Stimulated activated CD8-positive, alpha-beta memory T cell treated with anti-CD3 and anti-CD28 coated beads, Interleukin-7, amount 100 ng/mL, for 48 hours (primary cell): ENCODE measurements at regions not wholly inside any gene's neighbourhood (a gene's known extent, or its start where the extent isn't known, plus 50 kb on each side); places are given as distances from the start of the nearest gene placed in this dataset.

ENCODE experiments used
- DNase-seq, 2 donors: peaks; one replicate each; pipeline ENCODE4 v3.0.0-alpha.2; 2020; ENCODE audit warnings: low read depth in 1 of 2; ENCODE audit errors: extremely low read depth in 1 of 2

- DNase-seq: no peak
Measured at GRCh38 chr14:99038431-99038820, 233.6 kb downstream of the BCL11B start.

GRCh38 chr14:99039331-99040041 lies 232.5 kb downstream of the BCL11B start:
- DNase-seq: no peak

- DNase-seq: no peak
Measured at GRCh38 chr14:99040052-99040451, 231.9 kb downstream of the BCL11B start.

DNA sequence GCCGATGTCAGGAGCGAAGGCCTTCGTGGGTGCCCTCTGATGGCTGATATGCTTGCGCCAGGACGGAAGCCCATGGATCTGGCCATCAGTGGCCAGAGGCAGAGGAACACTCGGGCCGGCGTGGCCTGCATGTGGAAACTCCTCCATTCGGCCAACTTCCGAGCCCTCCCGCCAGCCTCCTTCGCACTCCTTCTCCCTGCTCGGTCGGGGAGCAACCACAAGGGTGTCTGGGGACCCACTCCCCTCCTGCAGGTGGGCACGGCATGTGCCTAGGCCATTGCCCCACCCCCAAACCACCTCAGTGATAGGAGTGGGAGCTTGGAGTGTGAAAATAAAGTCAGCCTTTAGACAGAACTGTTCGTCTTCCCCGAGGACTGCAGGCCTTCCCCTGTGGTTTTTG lies 231.3 kb downstream of the BCL11B start:
- no peak for DNase-seq

- DNase-seq: no peak
Measured at GRCh38 chr14:99041141-99041819, 230.7 kb downstream of the BCL11B start.

DNA sequence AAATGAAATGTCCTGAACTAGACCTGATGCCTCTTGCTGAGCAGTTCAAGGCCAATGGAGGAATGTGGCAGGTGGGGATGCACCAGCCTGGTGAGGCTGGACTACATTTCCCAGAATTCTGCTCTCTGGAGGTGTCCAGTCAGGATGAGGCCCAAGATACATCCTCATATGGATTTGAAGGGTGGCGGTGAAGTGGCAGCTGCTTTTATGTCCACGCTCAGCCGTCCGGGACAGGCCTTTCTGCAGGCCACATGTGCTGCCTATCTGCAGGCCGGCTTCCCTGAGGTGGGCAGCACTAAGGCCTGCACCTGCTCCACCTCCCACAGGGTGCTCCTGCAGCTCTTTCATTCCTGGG lies 230.2 kb downstream of the BCL11B start:
- no peak for DNase-seq

- DNase-seq: no peak
Measured at GRCh38 chr14:99042381-99043266, 229.4 kb downstream of the BCL11B start.

GRCh38 chr14:99043267-99043615 lies 228.8 kb downstream of the BCL11B start:
- DNase-seq: no peak

DNA sequence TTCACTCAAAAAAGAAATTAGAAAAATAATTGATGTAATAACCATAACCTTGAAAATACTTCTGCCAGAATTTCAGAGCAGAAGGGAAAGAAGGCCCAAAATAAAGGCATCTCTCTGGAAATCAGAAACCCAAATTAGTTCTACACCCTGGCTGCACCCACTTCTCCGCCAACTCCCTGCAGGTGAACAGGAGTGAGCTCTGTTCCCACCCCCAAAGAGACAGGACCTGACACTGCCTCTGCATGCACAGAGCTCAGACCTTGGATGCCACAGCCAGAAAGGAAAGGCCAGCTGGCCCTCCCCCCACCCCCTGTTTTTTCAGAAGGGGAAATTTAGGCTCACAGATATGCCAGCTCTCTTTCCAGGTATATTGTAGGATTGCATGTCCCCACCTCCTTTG lies 228.2 kb downstream of the BCL11B start:
- no peak for DNase-seq

DNA sequence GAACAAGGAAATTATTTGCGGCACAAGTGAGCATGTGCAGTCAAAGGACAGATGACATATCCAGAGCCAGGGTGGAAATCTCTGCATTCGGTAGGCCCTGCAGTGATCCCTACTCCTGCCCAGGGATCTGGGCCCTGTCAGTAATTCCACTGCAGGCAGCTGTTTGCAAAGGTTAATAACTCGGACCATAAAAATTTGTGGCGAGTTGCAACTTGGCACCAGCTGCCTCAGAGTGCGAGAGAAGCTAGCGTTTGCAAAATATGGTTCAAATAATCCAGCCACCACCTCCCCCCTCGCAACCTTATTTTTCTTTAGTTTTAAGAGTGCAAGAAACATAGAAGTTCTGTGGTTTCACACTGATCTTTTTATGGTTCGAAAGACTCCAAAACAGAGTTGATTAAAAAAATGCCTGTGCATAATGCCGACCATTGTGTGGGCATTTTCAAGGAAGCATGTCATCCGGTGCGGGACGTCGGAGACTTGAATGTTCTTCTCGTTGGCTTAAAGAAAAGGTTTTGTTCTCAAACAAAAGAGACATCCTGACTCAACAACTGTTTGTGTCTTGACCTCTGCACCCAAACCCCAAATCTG lies 224.5 kb downstream of the BCL11B start:
- no peak for DNase-seq

- DNase-seq: no peak
Measured at GRCh38 chr14:99050309-99050708, 221.7 kb downstream of the BCL11B start.

- DNase-seq: no peak
Measured at GRCh38 chr14:99052467-99052866, 219.5 kb downstream of the BCL11B start.

DNA sequence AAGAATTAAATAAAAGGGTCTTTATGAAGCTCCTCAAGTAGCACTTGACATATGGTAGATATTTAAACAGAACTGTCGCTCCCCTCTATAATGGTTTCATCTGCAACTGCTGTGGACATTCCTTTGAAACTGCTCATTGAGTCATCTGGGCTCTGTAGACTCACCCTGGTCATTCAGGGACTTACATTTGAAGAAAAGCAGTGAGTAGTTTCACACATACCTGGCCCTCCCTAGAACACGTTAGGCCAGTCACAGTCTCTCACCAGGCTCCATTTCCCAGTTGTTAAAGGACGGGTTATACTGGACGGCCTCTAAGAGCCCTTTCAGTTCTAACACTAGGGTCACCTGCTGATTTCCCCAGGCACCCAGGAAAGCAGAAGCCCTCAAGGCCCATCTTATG lies 217.0 kb downstream of the BCL11B start:
- DNase-seq: no peak

DNA sequence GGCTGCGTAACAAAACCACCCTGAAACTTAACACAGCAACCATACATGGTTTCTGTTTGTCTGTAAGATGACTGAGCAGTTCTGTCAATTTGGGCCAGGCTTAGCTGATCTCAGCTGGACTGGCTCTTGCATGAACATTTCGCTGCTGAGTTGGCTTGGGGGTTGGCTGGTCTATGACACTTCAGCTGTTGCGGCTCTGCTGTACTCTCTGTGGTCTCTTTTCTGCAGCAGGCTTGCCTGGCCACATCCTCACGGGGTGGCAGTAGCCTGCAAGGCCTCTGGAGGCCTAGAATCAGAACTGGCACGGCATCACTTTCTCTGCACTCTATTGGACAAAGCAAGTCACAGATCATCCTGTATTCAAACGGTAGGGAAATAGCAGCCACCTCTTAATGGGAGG lies 216.2 kb downstream of the BCL11B start:
- DNase-seq: peak; percentile 47 to 63

DNA sequence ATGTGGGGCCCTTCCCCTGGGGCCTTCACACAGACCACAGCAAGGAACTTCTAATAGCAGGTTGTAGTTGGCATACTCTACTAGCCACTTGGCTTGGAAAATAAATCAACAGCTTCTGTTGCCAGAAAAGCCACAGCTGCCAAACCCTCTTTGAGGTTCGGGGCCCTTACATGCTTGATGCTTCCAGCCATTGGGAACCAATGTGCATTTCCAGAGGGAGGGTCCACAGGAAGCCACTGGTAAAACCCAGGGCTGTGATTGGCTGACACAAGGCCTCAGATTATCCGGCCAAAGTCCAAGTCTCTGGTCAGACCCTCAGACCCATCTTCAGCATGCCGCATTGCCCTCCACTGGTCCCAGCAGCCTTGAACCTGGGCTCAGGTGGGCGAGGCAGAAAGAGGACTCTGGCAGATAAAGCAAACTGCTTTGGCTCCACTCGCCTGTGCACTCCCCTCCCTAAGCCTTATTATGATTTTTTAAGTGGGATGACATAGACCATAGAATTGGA lies 214.4 kb downstream of the BCL11B start:
- no peak for DNase-seq

- DNase-seq: no peak
Measured at GRCh38 chr14:99058542-99058941, 213.5 kb downstream of the BCL11B start.

- no peak for DNase-seq
Measured at GRCh38 chr14:99062216-99062615, 209.8 kb downstream of the BCL11B start.

DNA sequence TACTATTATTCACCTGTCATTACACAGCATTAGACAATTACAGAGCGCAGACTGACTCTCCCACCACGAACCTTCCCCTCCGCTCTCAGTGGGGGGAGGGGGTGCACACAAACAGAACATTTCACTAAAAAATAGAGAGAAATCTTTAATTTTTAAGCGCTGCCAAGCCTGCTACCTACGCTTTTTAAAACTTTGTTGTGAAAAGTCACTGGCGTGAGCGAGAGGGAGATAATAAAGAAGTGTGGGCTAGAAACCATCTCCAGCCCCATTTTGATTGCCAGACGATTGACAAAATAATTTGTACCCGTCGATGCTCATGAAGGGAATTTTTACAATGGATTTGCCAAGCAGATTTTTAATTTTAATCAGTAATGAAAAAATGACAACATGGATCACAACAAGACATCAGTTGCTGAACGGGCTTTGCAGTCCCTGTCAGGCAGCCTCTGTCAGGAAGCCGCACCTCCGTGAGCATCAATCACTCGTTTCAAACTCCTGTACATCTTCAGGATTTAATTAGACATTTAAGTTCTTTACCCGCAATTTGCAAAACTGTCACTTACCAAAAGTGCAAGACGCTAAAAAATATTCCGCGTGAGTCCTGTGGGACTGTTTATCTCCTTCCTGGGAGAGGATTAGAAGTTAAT lies 209.1 kb downstream of the BCL11B start:
- no peak for DNase-seq

GRCh38 chr14:99063620-99064225 lies 208.3 kb downstream of the BCL11B start:
- DNase-seq: no peak

GRCh38 chr14:99064262-99064954 lies 207.6 kb downstream of the BCL11B start:
- no peak for DNase-seq
